ENCODE measurements at regions not wholly inside any gene's neighbourhood (a gene's known extent, or its start where the extent isn't known, plus 50 kb on each side); places are given as distances from the start of the nearest gene placed in this dataset.

GRCh38 chr18:41693008-41693407, 262.0 kb upstream of the PIK3C3 start:
- no peak for TF ChIP-seq CTCF (IDR thresholded peaks at IDR 0.05)
- TF ChIP-seq POLR2A (IDR thresholded peaks at IDR 0.05), result no peak

Measured in testis (tissue), 2 donors.